GM10248 (cell line): ENCODE measurements at regions not wholly inside any gene's neighbourhood (a gene's known extent, or its start where the extent isn't known, plus 50 kb on each side); places are given as distances from the start of the nearest gene placed in this dataset.
"Not testable (repeated sequence)": the region's sequence is repeated elsewhere in the genome, so short reads cannot be mapped to it uniquely, and the experiment has no call there.

Experiments
- CTCF ChIA-PET: fragments of 300-600 bp; sonication (Branson Sonifier 250); formaldehyde crosslinking; extraction: SDS; loops from one replicate; lab custom pipeline; 2021; ENCODE audit warnings: antibody characterized with exemption; lab: Yijun Ruan, JAX
- POLR2A ChIA-PET: fragments of 350-650 bp; sonication (Branson Sonifier 250); formaldehyde crosslinking; extraction: SDS; loops from one replicate; lab custom pipeline; 2020; ENCODE audit warnings: antibody characterized with exemption; lab: Yijun Ruan, JAX
- DNase-seq: peaks from one replicate; pipeline ENCODE4 v3.0.0; 2012; ENCODE audit errors: extremely low spot score
- TF ChIP-seq, protein P1 (sequence below): IDR thresholded peaks from 2 replicates; pipeline ENCODE4 v1.5.1; 2012; ENCODE audit warnings: mild to moderate bottlenecking, low read depth; ENCODE audit errors: extremely low read depth, missing control alignments, control extremely low read depth

DNA sequence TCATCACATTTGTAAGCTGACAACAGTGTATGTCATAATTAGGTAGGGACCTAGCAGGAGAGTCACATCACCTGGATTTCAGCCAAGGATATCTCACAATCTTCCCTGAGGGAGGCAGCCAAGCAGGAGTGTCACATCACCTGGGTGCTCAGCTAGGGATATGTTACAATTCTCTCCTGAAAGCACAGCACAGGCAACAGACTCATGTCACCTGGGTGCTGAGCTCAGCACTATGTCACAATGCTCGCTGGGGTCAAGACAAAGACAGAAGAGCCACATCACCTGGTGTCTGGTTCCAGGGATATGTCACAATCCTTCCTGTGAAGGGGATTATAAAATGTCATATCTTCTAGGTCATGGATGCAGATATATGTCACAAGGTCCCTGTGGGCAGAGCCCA is 123.7 kb downstream of the ZNF675 start:
- TF ChIP-seq, protein P1, sequence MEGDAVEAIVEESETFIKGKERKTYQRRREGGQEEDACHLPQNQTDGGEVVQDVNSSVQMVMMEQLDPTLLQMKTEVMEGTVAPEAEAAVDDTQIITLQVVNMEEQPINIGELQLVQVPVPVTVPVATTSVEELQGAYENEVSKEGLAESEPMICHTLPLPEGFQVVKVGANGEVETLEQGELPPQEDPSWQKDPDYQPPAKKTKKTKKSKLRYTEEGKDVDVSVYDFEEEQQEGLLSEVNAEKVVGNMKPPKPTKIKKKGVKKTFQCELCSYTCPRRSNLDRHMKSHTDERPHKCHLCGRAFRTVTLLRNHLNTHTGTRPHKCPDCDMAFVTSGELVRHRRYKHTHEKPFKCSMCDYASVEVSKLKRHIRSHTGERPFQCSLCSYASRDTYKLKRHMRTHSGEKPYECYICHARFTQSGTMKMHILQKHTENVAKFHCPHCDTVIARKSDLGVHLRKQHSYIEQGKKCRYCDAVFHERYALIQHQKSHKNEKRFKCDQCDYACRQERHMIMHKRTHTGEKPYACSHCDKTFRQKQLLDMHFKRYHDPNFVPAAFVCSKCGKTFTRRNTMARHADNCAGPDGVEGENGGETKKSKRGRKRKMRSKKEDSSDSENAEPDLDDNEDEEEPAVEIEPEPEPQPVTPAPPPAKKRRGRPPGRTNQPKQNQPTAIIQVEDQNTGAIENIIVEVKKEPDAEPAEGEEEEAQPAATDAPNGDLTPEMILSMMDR = no peak
- DNase-seq = no peak
- POLR2A ChIA-PET = no interaction called here
- CTCF ChIA-PET = no interaction called here

DNA sequence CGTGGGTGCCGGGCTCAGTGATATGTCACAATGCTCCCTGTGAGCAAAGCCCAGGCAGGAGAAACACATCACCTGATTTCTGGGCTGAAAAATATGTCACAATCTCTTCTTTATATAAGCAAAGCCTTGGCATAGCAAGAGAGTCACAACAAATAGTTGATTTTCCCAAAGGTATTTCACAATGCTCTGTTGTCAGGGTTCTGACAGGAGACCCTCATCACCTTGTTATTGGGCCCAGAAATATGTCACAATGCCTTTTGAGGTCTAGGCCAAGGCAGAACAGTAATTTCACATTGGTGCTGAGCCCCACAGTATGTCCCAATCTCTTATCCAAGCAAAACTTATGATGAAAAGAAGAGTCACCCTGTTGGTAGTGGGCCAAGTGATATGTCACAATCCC is 125.7 kb downstream of the ZNF675 start:
- no peak for DNase-seq
- TF ChIP-seq, protein P1 = no peak
- POLR2A ChIA-PET = no interaction called here
- CTCF ChIA-PET = no interaction called here

DNA sequence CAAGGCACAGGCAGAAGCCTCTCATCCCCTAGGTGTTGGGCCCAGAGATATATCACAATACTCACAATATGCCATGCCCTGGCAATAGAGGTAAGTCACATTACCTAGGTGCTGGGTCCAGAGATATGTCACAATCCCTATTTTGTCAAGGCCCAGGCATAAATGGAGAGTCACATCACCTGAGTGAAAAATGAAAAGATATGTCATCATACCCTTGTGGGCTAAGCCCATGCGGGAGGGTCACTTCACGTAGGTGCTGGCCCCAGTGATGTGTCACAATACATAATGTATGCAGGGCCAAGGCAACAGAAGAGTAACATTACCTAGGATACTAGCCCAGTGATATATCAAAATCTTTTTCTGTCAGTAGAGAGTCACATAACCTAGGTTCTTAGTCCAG is 127.0 kb downstream of the ZNF675 start:
- CTCF ChIA-PET = no interaction called here
- POLR2A ChIA-PET = no interaction called here
- DNase-seq = no peak

GRCh38 chr19:23558541-23558940 is 128.5 kb downstream of the ZNF675 start:
- POLR2A ChIA-PET = no interaction called here

More for the DNA sequence above, 127.0 kb downstream of the ZNF675 start:
- TF ChIP-seq, protein P1 = no peak

GRCh38 chr19:23557381-23557780 is 129.6 kb downstream of the ZNF675 start:
- no peak for DNase-seq
- POLR2A ChIA-PET = no interaction called here
- CTCF ChIA-PET = no interaction called here
- TF ChIP-seq, protein P1 = no peak

More at GRCh38 chr19:23558541-23558940, 128.5 kb downstream of the ZNF675 start:
- TF ChIP-seq, protein P1 = no peak
- DNase-seq = no peak
- CTCF ChIA-PET = no interaction called here

DNA sequence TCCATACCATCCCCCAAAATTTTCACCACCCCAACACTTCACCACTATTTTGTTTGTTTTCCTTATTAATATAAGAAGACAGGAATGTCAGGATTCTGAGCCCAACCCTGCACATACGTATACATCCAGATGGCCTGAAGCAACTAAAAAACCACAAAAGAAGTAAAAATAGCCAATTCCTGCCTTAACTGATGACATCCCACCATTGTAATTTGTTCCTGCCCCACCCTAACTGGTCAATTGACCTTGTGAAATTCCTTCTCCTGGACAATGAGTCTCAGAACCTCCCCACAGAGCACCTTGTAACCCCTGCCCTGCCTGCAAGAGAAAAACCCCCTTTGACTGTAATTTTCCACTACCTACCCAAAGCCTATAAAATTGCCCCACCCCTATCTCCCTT is 132.5 kb downstream of the ZNF675 start:
- POLR2A ChIA-PET = no interaction called here
- CTCF ChIA-PET = no interaction called here
- TF ChIP-seq, protein P1 = no peak

GRCh38 chr19:23550102-23550501 is 136.9 kb downstream of the ZNF675 start:
- CTCF ChIA-PET, DNase-seq, POLR2A ChIA-PET: not testable (repeated sequence)

More for the DNA sequence above, 132.5 kb downstream of the ZNF675 start:
- no peak for DNase-seq
